GM21381 (cell line): ENCODE measurements at regions not wholly inside any gene's neighbourhood (a gene's known extent, or its start where the extent isn't known, plus 50 kb on each side); places are given as distances from the start of the nearest gene placed in this dataset.
"Not testable (repeated sequence)": the region's sequence is repeated elsewhere in the genome, so short reads cannot be mapped to it uniquely, and the experiment has no call there.

Source experiments
- ATAC-seq: cut with Tn5 transposase; IDR thresholded peaks from one replicate; pipeline ENCODE4 v1.9.1; 2021; ENCODE audit warnings: mild to moderate bottlenecking, moderate library complexity; ENCODE audit not compliant: unreplicated experiment

DNA sequence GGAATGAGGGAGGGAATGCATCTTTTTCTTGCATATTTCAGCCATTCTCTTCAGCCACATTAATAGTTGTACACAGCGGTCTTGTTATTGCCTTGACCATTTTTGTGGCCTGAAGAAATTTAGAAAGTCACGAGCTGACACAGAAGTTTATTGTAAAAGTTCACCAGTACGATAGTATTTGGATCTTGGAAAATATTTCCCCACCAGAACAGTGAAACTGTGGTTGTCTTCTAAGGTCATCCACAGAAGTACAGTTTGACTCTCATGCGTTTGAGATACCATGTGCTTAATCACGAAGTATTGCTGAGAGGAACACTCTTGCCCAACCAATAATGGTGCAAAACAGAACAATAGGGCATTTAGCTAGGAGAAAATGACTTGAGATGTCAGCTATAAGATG is 409.2 kb upstream of the AMELY start:
- ATAC-seq, result no peak

DNA sequence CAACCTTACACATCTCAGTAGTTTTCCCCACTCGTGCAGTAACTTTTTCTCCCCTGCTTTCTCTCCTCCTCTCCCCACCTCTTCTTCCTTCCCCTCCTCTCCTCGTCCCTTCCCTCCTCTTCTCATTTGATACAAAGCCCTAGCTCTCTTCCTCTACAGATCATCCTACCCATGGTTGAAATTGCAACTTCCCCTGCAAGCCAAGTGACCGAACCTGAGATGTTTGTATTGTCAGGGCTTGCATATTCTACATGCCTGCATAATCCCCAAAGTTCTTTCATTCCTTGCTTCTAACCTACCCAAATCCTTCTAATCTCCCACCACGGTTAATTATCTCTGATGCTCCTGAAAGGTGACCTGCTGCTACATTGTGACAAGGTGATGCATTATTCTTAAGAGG is 408.6 kb upstream of the AMELY start:
- ATAC-seq, result not testable (repeated sequence)

GRCh38 chrY:7318122-7318521 is 406.6 kb upstream of the AMELY start:
- ATAC-seq, result no peak

GRCh38 chrY:7317571-7317970 is 406.0 kb upstream of the AMELY start:
- no peak for ATAC-seq

DNA sequence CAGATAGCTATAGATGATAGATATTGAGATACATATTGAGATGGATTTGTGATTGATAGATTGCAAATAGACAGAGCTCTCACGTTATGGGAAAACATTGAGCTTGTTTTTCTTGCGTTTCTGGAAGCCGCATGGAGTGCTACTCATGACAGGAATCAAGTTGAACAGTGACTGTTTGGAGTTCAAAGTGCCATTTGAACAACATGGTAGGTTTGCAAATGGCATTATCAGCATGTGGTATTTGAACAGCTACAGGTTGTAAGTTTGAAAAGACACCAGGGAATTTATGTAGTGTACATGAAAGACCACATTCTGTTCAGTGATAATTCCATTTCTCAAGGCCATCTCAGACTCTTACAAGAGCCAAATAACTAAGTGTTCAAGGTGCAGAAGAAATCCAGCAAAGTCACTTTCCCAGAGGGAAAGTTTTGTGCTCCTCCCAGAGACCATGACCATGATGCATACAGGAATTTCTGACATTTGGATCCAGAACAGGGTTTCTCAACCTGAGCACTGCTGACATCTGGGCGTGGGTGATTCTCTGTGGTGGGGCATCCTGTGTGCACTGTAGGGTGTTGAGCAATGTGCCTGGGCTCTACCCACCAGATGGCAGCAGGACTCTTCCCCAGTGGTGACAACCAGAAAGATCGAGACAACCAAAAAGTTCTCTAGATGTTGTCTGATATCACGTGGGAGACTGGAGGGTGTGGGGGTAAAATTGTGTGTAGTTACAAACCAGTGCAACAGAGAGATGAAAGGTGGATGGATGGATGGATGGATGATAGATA is 399.1 kb upstream of the AMELY start:
- ATAC-seq, result peak; percentile 55

DNA sequence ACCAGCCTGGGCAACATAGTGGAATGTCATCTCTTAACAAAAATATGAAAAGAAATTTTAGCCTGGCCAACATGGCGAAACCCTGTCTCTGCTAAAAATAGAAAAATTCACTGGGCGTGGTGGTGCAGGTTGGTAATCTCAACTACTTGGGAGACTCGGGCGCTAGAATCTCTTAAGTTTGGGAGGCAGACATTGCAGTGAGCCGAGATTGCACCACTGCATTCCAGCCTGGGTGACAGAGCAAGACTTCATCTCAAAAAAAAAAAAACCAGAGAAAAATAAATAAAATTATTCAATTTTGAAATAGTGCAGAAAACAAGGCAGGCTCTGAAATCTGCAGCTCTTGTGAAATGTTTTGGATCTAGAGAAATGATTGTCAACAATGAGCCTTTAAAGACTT is 397.3 kb upstream of the AMELY start:
- no peak for ATAC-seq

GRCh38 chrY:7302306-7302705 is 390.8 kb upstream of the AMELY start:
- ATAC-seq, result no peak

DNA sequence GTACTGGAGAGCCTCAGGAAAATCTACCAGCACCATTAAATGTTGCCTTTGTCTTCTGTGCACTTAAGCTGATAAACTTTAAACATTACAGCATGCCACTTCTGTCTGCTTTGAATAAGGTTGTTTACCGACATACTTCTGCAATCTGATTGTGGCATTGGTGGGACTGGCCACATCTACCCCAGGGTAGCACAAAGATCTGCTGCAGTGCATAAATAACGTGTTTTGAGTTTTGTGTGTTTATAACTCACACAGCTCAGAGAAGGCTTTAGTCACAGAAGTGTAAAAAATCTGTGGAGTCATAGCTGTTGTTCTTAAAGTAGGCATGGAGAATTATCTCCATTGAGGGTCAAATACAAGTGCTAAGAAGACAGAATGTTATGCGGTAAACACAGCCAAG is 388.4 kb upstream of the AMELY start:
- ATAC-seq, result no peak

DNA sequence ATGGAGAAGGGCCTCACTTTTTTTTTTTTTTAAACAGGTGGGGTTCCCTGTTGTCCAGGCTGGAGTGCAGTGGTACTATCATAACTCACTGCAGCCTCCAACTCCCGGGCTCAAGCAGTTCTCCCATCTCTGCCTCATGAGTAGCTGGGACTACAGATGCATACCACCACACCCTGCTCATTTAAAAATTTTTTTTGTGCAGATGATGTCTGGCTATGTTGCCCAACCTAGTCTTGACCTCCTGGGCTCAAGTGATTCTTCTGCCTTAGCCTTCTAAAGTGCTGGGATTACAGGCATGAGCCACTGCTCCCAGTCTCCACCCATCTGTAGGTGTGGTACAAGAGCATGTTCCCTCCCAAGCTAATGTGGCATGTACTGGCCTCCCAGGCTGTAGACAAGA is 380.6 kb upstream of the AMELY start:
- no peak for ATAC-seq

GRCh38 chrY:7289889-7290833 is 378.6 kb upstream of the AMELY start:
- ATAC-seq, result peak; percentile 81

DNA sequence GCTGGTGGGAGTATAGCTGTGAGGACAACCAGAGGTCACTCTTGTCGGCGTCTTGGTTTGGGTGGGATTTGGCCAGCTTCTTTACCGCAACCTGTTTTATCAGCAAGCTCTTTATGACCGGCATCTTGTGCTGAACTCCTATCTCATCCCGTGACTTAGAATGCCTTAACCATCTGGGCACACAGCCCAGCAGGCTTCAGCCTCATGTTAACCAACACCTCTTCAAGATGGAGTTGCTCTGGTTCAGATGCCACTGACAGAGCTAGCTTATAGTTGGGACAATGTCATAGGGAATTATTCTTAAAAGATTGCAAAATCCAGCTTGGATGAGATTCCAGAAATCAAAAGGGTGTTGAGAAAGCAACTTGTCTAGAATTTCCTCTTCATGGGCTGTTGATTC is 377.1 kb upstream of the AMELY start:
- no peak for ATAC-seq

GRCh38 chrY:7287963-7288362 is 376.4 kb upstream of the AMELY start:
- not testable (repeated sequence) for ATAC-seq

DNA sequence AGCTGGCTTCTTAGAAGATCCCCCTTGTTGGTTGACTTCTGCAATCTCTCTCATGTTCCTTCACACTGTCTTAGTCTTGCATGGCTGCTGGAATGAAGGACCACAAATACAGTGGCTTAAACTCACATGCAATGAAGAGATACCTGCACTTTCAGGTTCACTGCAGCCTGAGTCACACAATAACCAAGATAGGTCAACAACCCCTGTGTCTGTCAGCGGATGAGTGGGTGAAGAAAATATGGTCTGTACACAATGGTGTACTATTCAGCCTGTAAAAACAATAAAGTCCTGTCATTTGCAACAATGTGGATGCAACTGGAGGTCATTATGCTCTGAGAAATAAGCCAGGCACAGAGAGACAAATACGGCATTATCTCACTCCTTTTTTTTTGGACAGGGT is 373.8 kb upstream of the AMELY start:
- ATAC-seq, result no peak

DNA sequence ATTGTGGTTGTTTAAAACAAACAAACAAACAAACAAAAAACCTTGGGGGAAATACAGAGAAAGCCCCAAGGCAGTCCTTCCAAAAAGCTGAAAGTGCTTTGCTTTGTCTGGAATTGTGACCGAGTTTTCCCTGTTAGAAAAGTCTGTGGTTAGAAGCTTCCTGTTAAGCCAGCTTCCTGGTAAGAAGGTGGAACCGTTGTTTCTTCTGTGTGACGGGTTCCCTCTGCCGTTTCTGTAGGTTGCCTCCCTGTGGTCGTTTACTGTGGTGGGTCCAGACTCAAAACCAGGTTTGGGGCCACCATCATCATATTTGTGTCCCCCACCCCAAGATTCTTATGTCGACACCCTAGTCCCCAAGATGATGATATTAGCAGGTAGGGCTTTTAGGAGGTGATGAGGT is 371.4 kb upstream of the AMELY start:
- ATAC-seq, result no peak

- ATAC-seq, result not testable (repeated sequence)
These were observed 368.7 kb upstream of the AMELY start for GRCh38 chrY:7280151-7280740.

DNA sequence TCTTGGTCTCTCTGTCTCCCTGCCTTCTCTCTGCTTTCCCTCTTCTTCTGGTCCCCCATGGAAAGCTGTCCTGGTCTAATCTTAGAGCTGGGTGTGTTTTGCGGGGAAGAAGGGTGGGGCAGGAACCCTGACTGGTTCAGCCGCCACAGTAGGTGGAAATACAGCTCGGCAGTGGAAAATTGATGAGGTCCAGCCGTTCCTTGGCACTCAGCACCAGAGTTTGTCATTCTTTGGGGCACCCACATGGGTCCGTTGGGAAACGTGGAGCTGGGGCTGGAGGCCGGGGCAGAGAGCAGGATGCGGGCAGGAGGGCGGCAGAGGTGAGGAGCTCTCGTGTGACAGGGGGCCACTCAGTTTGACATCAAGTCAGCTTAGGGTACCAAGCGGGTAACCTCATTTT is 364.2 kb upstream of the AMELY start:
- ATAC-seq, result no peak

DNA sequence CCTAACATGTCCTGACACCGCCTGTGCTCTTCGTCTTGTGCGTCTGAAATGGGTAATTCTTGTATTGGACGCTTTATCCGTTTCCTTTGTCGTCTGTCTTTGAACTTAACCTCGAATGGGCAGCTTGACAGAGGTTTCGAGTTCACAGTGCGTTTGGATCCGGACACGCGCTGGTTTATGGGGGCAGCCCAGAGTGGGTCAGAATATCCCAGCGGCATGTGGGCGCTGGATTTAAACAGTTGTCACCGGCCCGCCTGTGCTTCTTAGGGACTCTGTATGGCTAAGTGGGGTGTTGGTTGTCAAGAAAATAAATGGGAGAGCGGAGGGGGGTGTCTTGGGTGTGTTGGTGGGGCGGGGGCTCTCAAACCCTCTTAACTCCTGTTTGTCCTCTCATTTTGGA is 363.5 kb upstream of the AMELY start:
- no peak for ATAC-seq

- ATAC-seq, result peak; percentile 15
These were observed 362.9 kb upstream of the AMELY start for GRCh38 chrY:7274369-7274913.

DNA sequence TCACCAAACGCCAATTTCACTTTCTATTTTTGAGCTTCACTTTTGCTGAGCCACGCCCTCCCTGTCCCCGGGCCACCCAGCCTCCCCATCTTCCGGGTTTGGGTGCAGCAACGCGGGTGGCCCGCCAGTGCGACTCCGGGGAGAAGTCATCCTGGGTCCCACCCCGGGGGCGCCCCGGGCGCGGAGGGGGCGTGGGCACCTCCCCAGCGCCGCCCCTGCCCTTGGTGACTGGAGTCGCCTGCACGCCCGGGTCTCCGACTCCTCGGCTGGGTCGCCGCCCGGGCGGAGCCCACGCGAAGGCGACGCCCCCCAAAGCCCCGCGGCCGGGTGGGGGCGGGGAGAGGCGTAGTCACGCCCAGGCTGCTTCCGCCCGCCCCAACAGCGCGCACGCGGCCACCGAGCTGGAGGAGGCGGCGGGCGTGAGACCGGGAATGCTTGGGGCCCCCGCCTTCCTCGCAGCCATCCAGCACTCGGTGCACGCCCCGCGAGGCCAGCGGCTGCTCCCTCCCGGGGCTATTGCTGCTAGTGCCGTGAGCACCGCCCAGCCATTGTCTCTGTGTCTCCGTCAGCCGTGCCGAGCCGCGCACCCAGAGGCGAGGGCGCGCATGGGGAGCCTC is 362.1 kb upstream of the AMELY start:
- peak; percentile 78 for ATAC-seq

- ATAC-seq, result no peak
These were observed 361.1 kb upstream of the AMELY start for GRCh38 chrY:7272556-7273195.
